Transverse colon (tissue), 4 donors: ENCODE measurements at regions not wholly inside any gene's neighbourhood (a gene's known extent, or its start where the extent isn't known, plus 50 kb on each side); places are given as distances from the start of the nearest gene placed in this dataset.

ENCODE experiments used
- EP300 ChIP-seq: sonication (generic); formaldehyde crosslinking; IDR thresholded peaks from one replicate; pipeline ENCODE4 v1.6.1; 2017; ENCODE audit warnings: antibody characterized with exemption, low read depth
- POLR2A ChIP-seq: fragments of 450-650 bp; IDR thresholded peaks from one replicate; pipeline ENCODE4 v1.6.1; 2016; ENCODE audit warnings: antibody characterized with exemption, mild to moderate bottlenecking, moderate library complexity
- POLR2AphosphoS5 ChIP-seq, 3 donors: sonication (generic); formaldehyde crosslinking; IDR thresholded peaks; one replicate each; pipeline ENCODE4 v1.6.1; 2016; ENCODE audit warnings: antibody characterized with exemption in 3 of 3
- TF ChIP-seq, protein P1 (sequence below), 5 experiments: fragments of 200-600 bp in 3 of 5; fragments of 450-650 bp in 2 of 5; sonication (generic) in 3 of 5; IDR thresholded peaks; 1 replicate in 2 of 5; 2 replicates in 3 of 5; pipeline ENCODE4 v1.5.1; 2016 to 2017; ENCODE audit warnings: antibody characterized with exemption in 5 of 5, inconsistent platforms in 3 of 5, mild to moderate bottlenecking in 2 of 5, moderate library complexity in 1 of 5

DNA sequence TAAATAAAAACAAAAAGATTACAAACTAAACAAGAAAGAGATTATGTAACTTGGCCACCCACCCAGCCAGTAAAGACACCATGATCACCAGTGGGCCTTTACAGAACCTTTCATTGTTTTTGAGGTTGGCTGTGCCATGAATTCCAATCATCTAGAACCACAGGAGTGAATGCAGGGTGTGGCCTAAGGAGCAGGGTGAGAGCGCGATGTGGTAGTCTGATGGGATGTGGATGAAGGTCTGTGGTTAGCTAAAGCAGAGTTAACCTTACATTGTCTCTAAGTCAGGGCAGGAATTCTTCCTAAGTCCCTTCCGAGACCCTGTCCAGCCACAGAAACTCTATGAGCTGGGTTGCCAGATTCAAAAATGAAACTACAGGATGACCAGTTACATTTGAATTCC lies 54.0 kb upstream of the CDKN3 start:
- no peak for TF ChIP-seq POLR2AphosphoS5 (IDR thresholded peaks at IDR 0.05)
- TF ChIP-seq, protein P1, sequence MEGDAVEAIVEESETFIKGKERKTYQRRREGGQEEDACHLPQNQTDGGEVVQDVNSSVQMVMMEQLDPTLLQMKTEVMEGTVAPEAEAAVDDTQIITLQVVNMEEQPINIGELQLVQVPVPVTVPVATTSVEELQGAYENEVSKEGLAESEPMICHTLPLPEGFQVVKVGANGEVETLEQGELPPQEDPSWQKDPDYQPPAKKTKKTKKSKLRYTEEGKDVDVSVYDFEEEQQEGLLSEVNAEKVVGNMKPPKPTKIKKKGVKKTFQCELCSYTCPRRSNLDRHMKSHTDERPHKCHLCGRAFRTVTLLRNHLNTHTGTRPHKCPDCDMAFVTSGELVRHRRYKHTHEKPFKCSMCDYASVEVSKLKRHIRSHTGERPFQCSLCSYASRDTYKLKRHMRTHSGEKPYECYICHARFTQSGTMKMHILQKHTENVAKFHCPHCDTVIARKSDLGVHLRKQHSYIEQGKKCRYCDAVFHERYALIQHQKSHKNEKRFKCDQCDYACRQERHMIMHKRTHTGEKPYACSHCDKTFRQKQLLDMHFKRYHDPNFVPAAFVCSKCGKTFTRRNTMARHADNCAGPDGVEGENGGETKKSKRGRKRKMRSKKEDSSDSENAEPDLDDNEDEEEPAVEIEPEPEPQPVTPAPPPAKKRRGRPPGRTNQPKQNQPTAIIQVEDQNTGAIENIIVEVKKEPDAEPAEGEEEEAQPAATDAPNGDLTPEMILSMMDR (IDR thresholded peaks at IDR 0.05) = no peak
- TF ChIP-seq EP300 = no peak
- TF ChIP-seq POLR2A = no peak
